SHP77 treated with DMSO at 0.1 percent for 48 hours (cell line): ENCODE measurements at regions not wholly inside any gene's neighbourhood (a gene's known extent, or its start where the extent isn't known, plus 50 kb on each side); places are given as distances from the start of the nearest gene placed in this dataset.

Experiments
- DNase-seq: peaks from one replicate; lab custom pipeline; 2025; lab: John Stamatoyannopoulos, UW

DNA sequence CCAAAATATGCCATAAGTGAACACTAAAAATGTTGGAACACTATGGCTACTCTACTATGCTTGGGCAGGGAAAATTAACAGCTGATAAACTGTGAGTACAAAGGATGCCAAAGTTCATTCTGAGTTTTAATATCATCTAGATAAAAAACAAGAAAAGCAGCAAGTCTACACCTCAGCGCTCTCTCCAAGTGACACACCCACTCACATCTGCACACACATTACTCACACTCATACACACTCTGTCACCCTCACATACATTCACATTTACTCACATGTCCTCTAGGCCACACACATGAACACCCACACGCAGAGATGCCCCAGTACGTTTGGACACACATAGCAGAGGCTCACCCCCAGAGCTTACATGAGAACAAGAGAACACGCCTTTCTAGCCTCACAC is 87.3 kb upstream of the RAB4A start:
- DNase-seq, result no peak

DNA sequence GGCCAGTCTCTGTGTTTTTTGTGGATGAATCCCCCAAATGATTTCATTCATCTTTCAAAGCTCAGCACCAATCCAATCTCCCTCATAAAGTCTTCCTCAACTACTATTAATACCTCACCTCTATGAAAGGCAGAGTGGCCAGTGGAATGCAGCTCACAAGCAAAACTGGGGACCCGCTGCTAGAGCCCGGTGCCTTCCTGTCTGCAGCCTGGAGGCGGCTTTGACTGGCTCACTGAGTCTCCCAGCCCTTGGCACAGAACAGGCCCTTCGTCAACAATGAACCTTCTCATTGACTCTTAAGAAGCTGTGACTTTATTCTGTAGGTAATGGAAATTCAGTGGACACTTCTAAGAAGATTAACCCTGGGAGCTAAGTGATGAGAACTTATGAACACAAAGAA is 86.8 kb upstream of the RAB4A start:
- DNase-seq, result no peak

GRCh38 chr1:229185963-229186362 is 84.9 kb upstream of the RAB4A start:
- DNase-seq, result no peak

DNA sequence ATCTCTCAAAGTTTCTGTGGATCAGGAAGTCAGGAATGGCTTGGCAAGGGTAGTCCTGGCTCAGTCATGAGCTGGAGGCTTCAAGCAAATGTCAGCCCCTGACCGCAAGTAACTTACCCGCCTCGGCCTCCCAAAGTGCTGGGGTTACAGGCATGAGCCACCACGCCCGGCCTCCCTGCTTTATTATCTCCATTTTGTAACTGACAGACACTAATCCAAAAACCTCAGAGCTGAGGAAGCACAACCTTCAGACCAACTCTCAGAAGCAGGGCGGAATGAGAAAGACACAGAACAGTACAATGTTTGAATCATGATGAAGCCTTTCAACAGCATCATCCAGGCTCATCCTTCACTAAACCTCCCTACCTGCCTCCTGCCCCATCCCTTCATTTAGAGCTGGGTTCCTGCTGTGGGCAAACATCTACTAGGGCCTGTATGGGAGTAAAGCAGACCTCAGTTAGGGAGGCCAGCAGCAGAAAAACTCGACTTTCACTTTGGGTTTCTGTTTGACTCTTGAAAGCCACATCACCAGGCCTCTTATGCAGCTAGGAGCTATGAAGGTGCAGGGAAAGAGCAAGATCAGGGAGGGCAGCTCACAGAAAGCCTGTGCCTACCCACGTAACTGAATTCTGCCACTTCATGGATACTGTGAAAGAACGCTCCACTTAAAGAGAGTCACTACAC is 84.4 kb upstream of the RAB4A start:
- no peak for DNase-seq

DNA sequence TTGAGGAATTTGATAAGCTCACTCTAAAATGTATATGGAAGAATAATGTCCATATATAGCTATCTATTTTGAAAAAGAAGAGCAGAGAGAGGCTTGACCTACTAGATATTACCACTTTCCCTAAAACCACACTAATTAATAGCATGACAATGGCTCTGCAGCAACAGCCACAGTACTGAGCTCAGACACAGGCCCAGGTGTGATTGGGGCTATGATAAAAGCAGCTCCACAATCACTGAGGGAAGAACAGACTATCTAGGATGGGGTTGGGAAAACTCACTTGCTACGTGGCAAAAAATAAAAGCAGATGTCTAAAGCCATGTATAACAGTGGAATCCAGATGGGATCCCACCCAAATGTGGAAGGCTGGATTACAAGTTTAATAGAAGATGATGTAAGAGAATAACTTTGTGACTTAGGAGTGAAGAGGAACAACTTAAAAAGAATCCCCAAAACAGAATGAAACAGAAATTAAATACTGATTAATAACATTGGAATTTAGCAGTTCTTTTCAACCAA is 80.8 kb upstream of the RAB4A start:
- DNase-seq, result no peak

GRCh38 chr1:229191066-229191674 is 79.7 kb upstream of the RAB4A start:
- DNase-seq, result no peak

DNA sequence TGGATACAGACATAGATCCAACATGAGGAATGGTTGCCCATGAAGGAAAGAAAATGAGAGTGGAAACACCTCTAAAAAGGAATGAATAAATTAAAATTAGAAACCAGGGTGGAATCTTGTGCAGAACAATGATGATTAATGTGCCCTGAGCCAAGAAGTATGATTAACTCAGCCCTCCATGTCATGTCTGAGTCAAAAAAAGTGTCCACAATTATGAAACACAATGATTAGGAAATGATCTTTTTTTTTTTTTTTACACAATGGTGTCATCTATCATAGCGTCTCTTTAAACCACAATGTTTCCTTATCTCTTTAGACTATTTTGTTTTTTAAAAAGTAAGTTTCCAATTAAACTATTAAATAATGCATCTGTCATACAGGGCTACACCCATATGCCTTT is 78.9 kb upstream of the RAB4A start:
- DNase-seq, result no peak

DNA sequence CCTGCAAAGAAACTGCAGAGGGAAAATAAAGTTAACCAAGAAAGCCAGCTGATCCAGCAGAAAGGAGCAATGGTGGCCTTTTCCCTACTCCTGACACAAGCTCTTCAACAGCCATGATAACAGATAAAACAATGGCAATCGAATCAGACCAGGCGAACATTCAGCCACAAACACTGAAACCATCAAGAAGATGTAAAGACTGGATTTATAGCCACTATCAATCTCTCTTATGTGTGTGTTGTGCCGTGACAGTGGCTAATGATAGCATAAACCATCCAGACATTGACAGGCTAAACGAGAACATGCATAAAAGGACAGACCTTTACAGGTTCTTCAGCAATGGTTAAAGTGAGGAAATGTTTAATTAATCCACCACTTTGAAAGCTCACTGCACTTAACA is 78.1 kb upstream of the RAB4A start:
- no peak for DNase-seq

GRCh38 chr1:229194096-229194495 is 76.8 kb upstream of the RAB4A start:
- DNase-seq, result no peak

DNA sequence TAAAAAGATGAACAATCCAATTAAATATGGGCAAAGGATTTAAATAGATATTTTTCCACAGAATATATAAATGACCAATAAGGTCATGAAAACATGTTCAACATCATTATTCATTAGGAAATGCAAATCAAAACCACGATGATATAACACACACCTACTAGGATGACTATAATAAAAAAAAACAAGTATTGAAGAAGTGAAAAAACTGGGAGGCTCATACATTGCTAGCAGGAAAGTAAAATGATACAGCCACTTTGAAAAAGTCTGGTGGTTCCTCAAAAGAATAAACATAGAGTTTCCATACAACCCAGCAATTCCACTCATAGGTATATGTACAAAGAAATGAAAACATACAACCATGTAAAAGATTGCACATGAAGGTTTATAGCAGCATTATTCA is 75.7 kb upstream of the RAB4A start:
- DNase-seq, result no peak

DNA sequence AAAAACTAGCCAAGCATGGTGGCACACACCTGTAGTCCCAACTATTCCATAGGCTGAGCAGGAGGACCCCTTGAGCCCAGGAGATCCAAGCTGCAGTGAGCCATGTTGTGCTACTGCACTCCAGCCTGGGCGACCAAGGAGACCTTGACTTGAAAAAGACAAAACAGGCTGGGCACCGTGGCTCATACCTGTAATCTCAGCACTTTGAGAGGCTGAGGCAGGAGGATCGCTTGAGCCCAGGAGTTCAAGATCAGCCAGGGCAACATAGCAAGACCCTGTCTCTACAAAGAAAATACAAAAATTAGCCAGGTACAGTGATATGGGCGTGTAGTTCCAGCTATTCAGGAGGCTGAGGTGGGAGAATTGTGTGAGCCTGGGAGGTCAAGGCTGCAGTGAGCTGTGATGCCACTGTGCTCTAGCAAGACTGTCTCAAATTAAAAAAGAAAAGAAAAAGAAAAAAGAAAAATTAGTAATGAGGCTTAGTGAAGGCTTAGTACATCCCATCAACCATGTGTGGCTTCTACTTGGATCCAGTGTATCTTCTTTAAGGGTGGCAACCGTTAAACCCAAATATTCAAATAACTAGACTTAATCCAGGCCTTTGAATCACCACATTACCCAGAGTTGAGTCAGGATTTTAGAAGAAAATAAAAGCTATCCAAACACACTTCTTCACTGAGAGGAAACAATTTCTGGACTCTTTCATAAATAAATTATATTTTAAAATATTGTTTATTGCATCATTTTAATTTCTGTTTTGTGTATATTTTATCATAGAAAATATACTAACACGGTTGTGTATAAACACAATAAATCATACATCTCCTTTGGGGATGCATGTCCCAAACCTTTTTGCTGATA is 74.3 kb upstream of the RAB4A start:
- DNase-seq, result no peak

DNA sequence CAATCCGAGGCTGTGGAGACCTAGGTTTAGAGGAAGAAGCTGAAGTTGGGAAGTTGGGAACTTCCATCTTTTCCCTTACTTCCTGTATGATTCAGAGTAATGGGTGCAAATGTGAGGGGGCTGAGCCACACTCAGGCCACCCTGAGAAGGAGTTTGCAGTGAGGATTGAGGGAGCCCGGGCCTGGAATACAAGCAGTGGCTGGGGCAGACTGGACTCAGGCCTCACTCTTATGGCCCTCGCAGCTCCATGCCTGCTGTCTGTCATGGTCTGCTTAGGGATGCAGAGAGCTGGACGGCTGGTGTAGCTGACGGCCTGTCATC is 73.7 kb upstream of the RAB4A start:
- no peak for DNase-seq

GRCh38 chr1:229199261-229200243 is 71.4 kb upstream of the RAB4A start:
- DNase-seq, result no peak

GRCh38 chr1:229203030-229203751 is 67.7 kb upstream of the RAB4A start:
- DNase-seq, result no peak

DNA sequence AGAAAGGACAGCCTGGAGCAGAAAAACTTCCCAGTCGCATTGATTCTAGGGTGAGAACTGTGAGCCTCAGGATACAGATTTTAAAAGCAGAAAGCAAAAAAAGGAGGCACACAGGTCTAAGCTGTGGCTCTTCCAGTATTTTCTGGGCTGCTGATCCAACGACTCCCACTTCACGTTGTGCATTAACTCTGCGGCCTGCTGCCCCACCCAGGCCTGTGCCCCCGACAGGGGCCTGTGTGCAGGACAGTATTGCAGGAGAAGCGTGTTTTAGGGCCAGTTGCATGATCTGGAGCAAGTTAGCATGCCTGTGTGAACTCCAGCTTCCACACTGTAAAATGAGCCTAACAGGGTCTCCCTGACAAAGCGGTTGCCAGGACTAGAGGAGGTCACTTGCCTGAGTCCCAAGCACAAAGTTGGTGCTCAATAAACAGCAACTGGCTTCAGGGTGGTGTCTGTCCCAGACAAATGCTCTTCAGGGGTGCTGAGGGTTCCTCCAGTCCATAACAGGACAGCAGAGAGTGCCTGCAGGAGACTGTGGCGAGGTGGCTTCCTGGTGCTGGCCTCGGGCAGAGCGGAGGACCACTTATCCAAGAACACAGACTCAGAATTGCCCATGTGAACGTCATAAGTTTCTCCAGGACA is 66.8 kb upstream of the RAB4A start:
- DNase-seq, result no peak

- DNase-seq, result no peak
Measured at GRCh38 chr1:229204921-229205777, 65.8 kb upstream of the RAB4A start.

- no peak for DNase-seq
Measured at GRCh38 chr1:229205854-229206253, 65.1 kb upstream of the RAB4A start.

DNA sequence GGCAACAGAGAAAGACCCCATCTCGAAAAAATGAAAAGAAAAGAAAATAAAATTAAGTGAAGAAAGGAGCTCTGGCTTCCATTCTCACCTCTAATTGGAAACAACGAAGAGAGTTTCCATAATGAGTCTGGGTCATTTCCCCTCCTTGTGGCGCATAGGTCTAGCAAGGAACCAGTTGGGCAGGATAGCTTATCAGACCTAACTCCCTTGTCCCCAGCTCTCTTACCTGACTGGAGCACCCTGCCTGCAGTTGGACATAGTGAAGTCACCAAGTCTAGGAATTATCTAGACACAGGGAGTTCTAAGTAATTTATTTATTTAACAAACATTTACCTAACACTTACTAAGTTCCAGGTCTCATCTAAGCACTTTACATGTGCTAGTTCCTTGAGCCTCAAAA is 63.0 kb upstream of the RAB4A start:
- DNase-seq, result no peak

- no peak for DNase-seq
Measured at GRCh38 chr1:229208481-229208880, 62.4 kb upstream of the RAB4A start.

DNA sequence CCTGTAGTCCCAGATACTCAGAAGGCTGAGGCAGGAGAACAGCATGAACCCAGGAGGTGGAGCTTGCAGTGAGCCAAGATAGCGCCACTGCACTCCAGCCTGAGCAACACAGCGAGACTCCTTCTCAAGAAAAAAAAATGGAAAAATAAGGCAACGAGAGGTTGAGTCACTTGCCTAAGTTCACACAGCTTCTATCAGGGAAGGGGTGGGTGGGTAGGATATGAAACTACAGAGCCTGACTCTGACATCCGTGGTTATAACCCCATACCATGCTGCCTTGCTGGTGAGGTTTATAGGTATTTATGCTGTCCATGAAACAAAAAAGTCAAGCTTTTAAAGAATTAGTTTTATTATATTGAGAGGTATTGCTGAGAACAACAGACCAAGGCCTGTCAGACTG is 61.5 kb upstream of the RAB4A start:
- DNase-seq, result no peak
